SK-N-SH (cell line): ENCODE measurements at regions not wholly inside any gene's neighbourhood (a gene's known extent, or its start where the extent isn't known, plus 50 kb on each side); places are given as distances from the start of the nearest gene placed in this dataset.

ENCODE experiments used
- CTCF ChIA-PET: fragments of 300-600, 350-600 bp; formaldehyde crosslinking; extraction: SDS; loops from one replicate; lab custom pipeline; 2021; lab: Yijun Ruan, JAX
- POLR2A ChIA-PET: fragments of 350-600 bp; sonication (Branson Sonifier 250); formaldehyde crosslinking; extraction: SDS; loops from one replicate; lab custom pipeline; 2020; ENCODE audit warnings: antibody characterized with exemption, inconsistent platforms; lab: Yijun Ruan, JAX
- DNase-seq: peaks from one replicate; pipeline ENCODE4 v3.0.0; 2012
- H2AFZ ChIP-seq: fragments of 200-600 bp; sonication (generic); 2 replicates; pipeline ENCODE4 v1.8.1; 2016; ENCODE audit warnings: antibody characterized with exemption, mild to moderate bottlenecking, low read depth
- H3F3A ChIP-seq: fragments of 200-600 bp; sonication (generic); replicated peaks from 2 replicates; pipeline ENCODE3; 2016; ENCODE audit warnings: antibody characterized with exemption, mild to moderate bottlenecking; ENCODE audit not compliant: insufficient read depth
- H3K27ac ChIP-seq, 2 experiments: fragments of 200-500 bp in 1 of 2; fragments of 200-600 bp in 1 of 2; sonication (Bioruptor generic) in 1 of 2; sonication (generic), shearing (Covaris generic) in 1 of 2; 2 replicates each; pipeline versions ENCODE4 v1.5.1 to v1.6.1; 2014 to 2016; ENCODE audit warnings: low read depth in 2 of 2, inconsistent platforms in 1 of 2, low read length in 1 of 2, mild to moderate bottlenecking in 1 of 2, mixed read lengths in 1 of 2
- H3K27me3 ChIP-seq: fragments of 200-600 bp; sonication (generic), shearing (Covaris generic); 2 replicates; pipeline ENCODE4 v1.6.1; 2016; ENCODE audit warnings: mixed run types; ENCODE audit not compliant: insufficient read depth
- H3K36me3 ChIP-seq, 2 experiments: fragments of 200-500 bp in 1 of 2; fragments of 200-600 bp in 1 of 2; sonication (Bioruptor generic) in 1 of 2; sonication (generic) in 1 of 2; replicated peaks in 1 of 2; 2 replicates each; pipeline versions ENCODE3 to v1.5.1; 2014 to 2016; ENCODE audit warnings: low read length in 1 of 2, mild to moderate bottlenecking in 1 of 2; ENCODE audit not compliant: insufficient read depth in 2 of 2, control insufficient read depth in 1 of 2
- H3K4me1 ChIP-seq, 2 experiments: fragments of 200-500 bp in 1 of 2; fragments of 200-600 bp in 1 of 2; sonication (Bioruptor generic) in 1 of 2; sonication (generic), shearing (Covaris generic) in 1 of 2; 2 replicates each; pipeline versions ENCODE4 v1.5.1 to v1.6.1; 2014 to 2016; ENCODE audit warnings: low read depth in 1 of 2, low read length in 1 of 2, mixed run types in 1 of 2; ENCODE audit not compliant: insufficient read depth in 2 of 2, control insufficient read depth in 1 of 2
- H3K4me2 ChIP-seq: fragments of 200-600 bp; sonication (generic), shearing (Covaris generic); 2 replicates; pipeline ENCODE4 v1.6.1; 2017; ENCODE audit warnings: mixed run types
- H3K4me3 ChIP-seq, 2 experiments: fragments of 200-500 bp in 1 of 2; fragments of 200-600 bp in 1 of 2; sonication (Bioruptor generic) in 1 of 2; sonication (generic), shearing (Covaris generic) in 1 of 2; 2 replicates each; pipeline versions ENCODE4 v1.5.1 to v1.8.1; 2014 to 2016; ENCODE audit warnings: low read depth in 2 of 2, inconsistent platforms in 1 of 2, low read length in 1 of 2, mild to moderate bottlenecking in 1 of 2, mixed read lengths in 1 of 2, moderate library complexity in 1 of 2
- H3K79me2 ChIP-seq: fragments of 200-600 bp; sonication (generic); 2 replicates; pipeline ENCODE4 v1.8.1; 2017; ENCODE audit warnings: mild to moderate bottlenecking; ENCODE audit not compliant: insufficient read depth
- H3K9ac ChIP-seq: fragments of 200-600 bp; sonication (generic); 2 replicates; pipeline ENCODE4 v1.6.1; 2017; ENCODE audit warnings: mixed run types
- H3K9me2 ChIP-seq: fragments of 200-600 bp; sonication (generic); 2 replicates; pipeline ENCODE4 v1.6.1; 2017; ENCODE audit warnings: mixed run types
- H3K9me3 ChIP-seq: fragments of 200-600 bp; sonication (generic); 2 replicates; pipeline ENCODE4 v1.6.1; 2017; ENCODE audit warnings: mixed run types, mild to moderate bottlenecking, moderate library complexity
- H4K20me1 ChIP-seq: fragments of 200-600 bp; sonication (generic); 2 replicates; pipeline ENCODE4 v1.6.1; 2017; ENCODE audit warnings: mild to moderate bottlenecking, mixed run types; ENCODE audit not compliant: insufficient read depth
- GABPA ChIP-seq: IDR thresholded peaks from 2 replicates; pipeline ENCODE4 v1.4.0; 2012; ENCODE audit warnings: low read depth, mild to moderate bottlenecking
- GATA2 ChIP-seq: sonication (generic); formaldehyde crosslinking; IDR thresholded peaks from 2 replicates; pipeline ENCODE4 v1.5.0; 2020; ENCODE audit warnings: mild to moderate bottlenecking, missing genetic modification reagents
- JUND ChIP-seq: IDR thresholded peaks from 2 replicates; pipeline ENCODE4 v1.4.0; 2012
- MAX ChIP-seq: IDR thresholded peaks from 2 replicates; pipeline ENCODE4 v1.4.0; 2012; ENCODE audit warnings: low read depth
- MEF2A ChIP-seq: IDR thresholded peaks from 2 replicates; pipeline ENCODE4 v1.4.0; 2012; ENCODE audit warnings: low read depth, borderline replicate concordance
- NFIC ChIP-seq: IDR thresholded peaks from 2 replicates; pipeline ENCODE4 v1.4.0; 2012; ENCODE audit warnings: borderline replicate concordance
- NRF1 ChIP-seq: IDR thresholded peaks from 2 replicates; pipeline ENCODE4 v1.6.1; 2012; ENCODE audit warnings: low read depth, mild to moderate bottlenecking, low read length
- PBX3 ChIP-seq: IDR thresholded peaks from 2 replicates; pipeline ENCODE4; 2012
- POLR2AphosphoS5 ChIP-seq: IDR thresholded peaks from 2 replicates; pipeline ENCODE4 v1.6.1; 2012; ENCODE audit warnings: low read depth, low read length
- RAD21 ChIP-seq: IDR thresholded peaks from 2 replicates; pipeline ENCODE4 v1.6.1; 2012; ENCODE audit warnings: mild to moderate bottlenecking, low read length
- SIN3A ChIP-seq: IDR thresholded peaks from 2 replicates; pipeline ENCODE4 v1.6.1; 2012; ENCODE audit warnings: low read depth, mild to moderate bottlenecking, low read length, moderate library complexity, borderline replicate concordance
- TAF1 ChIP-seq: IDR thresholded peaks from 2 replicates; pipeline ENCODE4 v1.6.1; 2012; ENCODE audit warnings: low read depth, mild to moderate bottlenecking, low read length, moderate library complexity, borderline replicate concordance
- TCF12 ChIP-seq: IDR thresholded peaks from 2 replicates; pipeline ENCODE4 v1.4.0; 2012
- TEAD4 ChIP-seq: IDR thresholded peaks from 2 replicates; pipeline ENCODE4 v1.4.0; 2012; ENCODE audit warnings: mild to moderate bottlenecking, borderline replicate concordance; ENCODE audit not compliant: insufficient read depth
- ZBTB33 ChIP-seq: IDR thresholded peaks from 2 replicates; pipeline ENCODE4 v1.4.0; 2012; ENCODE audit warnings: low read depth, borderline replicate concordance
- WGBS: methylation state at CpG from one replicate; pipeline ENCODE4 v1.1.6; 2017; ENCODE audit warnings: low lambda C conversion rate; 5-methylcytosine and 5-hydroxymethylcytosine counted together
- TF ChIP-seq, protein P1 (sequence below): fragments of 200-600 bp; sonication (generic); IDR thresholded peaks from 2 replicates; pipeline ENCODE4 v1.6.1; 2017; ENCODE audit warnings: antibody characterized with exemption, mild to moderate bottlenecking, moderate library complexity

- Histone ChIP-seq H3F3A (no peaks in the 10 kb centered on the region), H2AFZ (no peak overlapping the region), H3K36me3 (no peaks in the 10 kb centered on the region), H4K20me1 (no peaks in the 10 kb centered on the region), H3K9ac (no peak overlapping the region), H3K9me2 (no peaks in the 10 kb centered on the region), H3K4me2 (no peak overlapping the region), H3K79me2 (no peaks in the 10 kb centered on the region), H3K4me1 (no peaks in the 10 kb centered on the region), H3K4me3 (no peak overlapping the region), H3K27ac (no peak overlapping the region), H3K9me3 (peaks cover 6% of the 10 kb centered on the region; the same call in 1 of the 2 replicates), H3K27me3 (no peaks in the 10 kb centered on the region)
- CTCF ChIA-PET = interaction anchor here (0.6 kb wide), 1 partner anchor 17 kb away, joined by 3 read pairs; no protein-coding TSS in a partner anchor
- no peak for TF ChIP-seq NRF1
- TF ChIP-seq TAF1 = no peak
- TF ChIP-seq SIN3A = no peak
- no peak for TF ChIP-seq ZBTB33
- no peak for TF ChIP-seq JUND
- no peak for TF ChIP-seq PBX3
- no peak for TF ChIP-seq RAD21
- TF ChIP-seq, protein P1, sequence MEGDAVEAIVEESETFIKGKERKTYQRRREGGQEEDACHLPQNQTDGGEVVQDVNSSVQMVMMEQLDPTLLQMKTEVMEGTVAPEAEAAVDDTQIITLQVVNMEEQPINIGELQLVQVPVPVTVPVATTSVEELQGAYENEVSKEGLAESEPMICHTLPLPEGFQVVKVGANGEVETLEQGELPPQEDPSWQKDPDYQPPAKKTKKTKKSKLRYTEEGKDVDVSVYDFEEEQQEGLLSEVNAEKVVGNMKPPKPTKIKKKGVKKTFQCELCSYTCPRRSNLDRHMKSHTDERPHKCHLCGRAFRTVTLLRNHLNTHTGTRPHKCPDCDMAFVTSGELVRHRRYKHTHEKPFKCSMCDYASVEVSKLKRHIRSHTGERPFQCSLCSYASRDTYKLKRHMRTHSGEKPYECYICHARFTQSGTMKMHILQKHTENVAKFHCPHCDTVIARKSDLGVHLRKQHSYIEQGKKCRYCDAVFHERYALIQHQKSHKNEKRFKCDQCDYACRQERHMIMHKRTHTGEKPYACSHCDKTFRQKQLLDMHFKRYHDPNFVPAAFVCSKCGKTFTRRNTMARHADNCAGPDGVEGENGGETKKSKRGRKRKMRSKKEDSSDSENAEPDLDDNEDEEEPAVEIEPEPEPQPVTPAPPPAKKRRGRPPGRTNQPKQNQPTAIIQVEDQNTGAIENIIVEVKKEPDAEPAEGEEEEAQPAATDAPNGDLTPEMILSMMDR = no peak
- TF ChIP-seq NFIC = no peak
- no peak for TF ChIP-seq TCF12
- no peak for TF ChIP-seq TEAD4
- no peak for TF ChIP-seq MEF2A
- no peak for TF ChIP-seq GATA2 (CRISPR knock-in tag)
- no peak for TF ChIP-seq MAX
- TF ChIP-seq POLR2AphosphoS5 = no peak
- no peak for TF ChIP-seq GABPA
- 87% methylated on average over 2 of the region's 2 CpGs for WGBS
- no peak for DNase-seq
- POLR2A ChIA-PET = no interaction called here
Measured at GRCh38 chr5:112087222-112087621, 330.2 kb upstream of the NREP start.
